ENCODE measurements at regions not wholly inside any gene's neighbourhood (a gene's known extent, or its start where the extent isn't known, plus 50 kb on each side); places are given as distances from the start of the nearest gene placed in this dataset.

- Mint-ChIP-seq H3K27me3 (ENCODE audit: unreplicated experiment) (no peaks in the 10 kb centered on the region), H3K27ac (ENCODE audit: unreplicated experiment) (no peak overlapping the region), H3K36me3 (ENCODE audit: unreplicated experiment) (no peaks in the 10 kb centered on the region), H3K4me3 (ENCODE audit: unreplicated experiment) (no peak overlapping the region), H3K9me3 (ENCODE audit: unreplicated experiment) (peaks cover 10% of the 10 kb centered on the region), H3K4me1 (ENCODE audit: unreplicated experiment) (peaks cover 4% of the 10 kb centered on the region)
- TF ChIP-seq CTCF (IDR thresholded peaks at IDR 0.05) = no peak
- no peak for DNase-seq (ENCODE audit: extremely low spot score, unreplicated experiment)
Measured at GRCh38 chr9:16329671-16330113, 540.8 kb downstream of the BNC2 start.

- Mint-ChIP-seq H3K4me3 (ENCODE audit: unreplicated experiment) (no peak overlapping the region), H3K4me1 (ENCODE audit: unreplicated experiment) (peaks cover 15% of the 10 kb centered on the region), H3K27ac (ENCODE audit: unreplicated experiment) (no peak overlapping the region), H3K9me3 (ENCODE audit: unreplicated experiment) (peaks cover 11% of the 10 kb centered on the region), H3K36me3 (ENCODE audit: unreplicated experiment) (no peaks in the 10 kb centered on the region), H3K27me3 (ENCODE audit: unreplicated experiment) (no peaks in the 10 kb centered on the region)
- DNase-seq (ENCODE audit: extremely low spot score, unreplicated experiment) = no peak
- TF ChIP-seq CTCF (IDR thresholded peaks at IDR 0.05) = no peak
Measured at GRCh38 chr9:16331031-16331430, 539.4 kb downstream of the BNC2 start.

GRCh38 chr9:16331527-16331926, 538.9 kb downstream of the BNC2 start:
- peaks cover 19% of the 10 kb centered on the region for H3K4me1 Mint-ChIP-seq (ENCODE audit: unreplicated experiment)
- TF ChIP-seq CTCF (IDR thresholded peaks at IDR 0.05) = no peak
- H3K27me3 Mint-ChIP-seq (ENCODE audit: unreplicated experiment) = no peaks in the 10 kb centered on the region
- no peak for DNase-seq (ENCODE audit: extremely low spot score, unreplicated experiment)
- no peak overlapping the region for H3K4me3 Mint-ChIP-seq (ENCODE audit: unreplicated experiment)
- H3K36me3 Mint-ChIP-seq (ENCODE audit: unreplicated experiment) = no peaks in the 10 kb centered on the region
- no peak overlapping the region for H3K27ac Mint-ChIP-seq (ENCODE audit: unreplicated experiment)
- peaks cover 13% of the 10 kb centered on the region for H3K9me3 Mint-ChIP-seq (ENCODE audit: unreplicated experiment)

GRCh38 chr9:16333691-16334090, 536.8 kb downstream of the BNC2 start:
- Mint-ChIP-seq H3K4me1 (ENCODE audit: unreplicated experiment) (peaks cover 33% of the 10 kb centered on the region), H3K9me3 (ENCODE audit: unreplicated experiment) (peaks cover 13% of the 10 kb centered on the region), H3K36me3 (ENCODE audit: unreplicated experiment) (no peaks in the 10 kb centered on the region), H3K27ac (ENCODE audit: unreplicated experiment) (no peak overlapping the region), H3K4me3 (ENCODE audit: unreplicated experiment) (no peak overlapping the region), H3K27me3 (ENCODE audit: unreplicated experiment) (no peaks in the 10 kb centered on the region)
- DNase-seq (ENCODE audit: extremely low spot score, unreplicated experiment) = no peak
- TF ChIP-seq CTCF (IDR thresholded peaks at IDR 0.05) = no peak

- Mint-ChIP-seq H3K4me1 (ENCODE audit: unreplicated experiment) (peaks cover 30% of the 10 kb centered on the region), H3K4me3 (ENCODE audit: unreplicated experiment) (peak overlapping the region; percentile 24), H3K9me3 (ENCODE audit: unreplicated experiment) (peaks cover 13% of the 10 kb centered on the region), H3K27me3 (ENCODE audit: unreplicated experiment) (no peaks in the 10 kb centered on the region), H3K27ac (ENCODE audit: unreplicated experiment) (peak overlapping the region; percentile 79), H3K36me3 (ENCODE audit: unreplicated experiment) (no peaks in the 10 kb centered on the region)
- no peak for DNase-seq (ENCODE audit: extremely low spot score, unreplicated experiment)
- no peak for TF ChIP-seq CTCF (IDR thresholded peaks at IDR 0.05)
Measured at GRCh38 chr9:16335788-16336580, 534.5 kb downstream of the BNC2 start.

Data from osteocyte (in vitro differentiated cells).